GM19324 (cell line): ENCODE measurements at regions not wholly inside any gene's neighbourhood (a gene's known extent, or its start where the extent isn't known, plus 50 kb on each side); places are given as distances from the start of the nearest gene placed in this dataset.

ENCODE experiments used
- ATAC-seq: cut with Tn5 transposase; IDR thresholded peaks from one replicate; pipeline ENCODE4 v1.9.1; 2021; ENCODE audit warnings: mild to moderate bottlenecking, moderate library complexity; ENCODE audit not compliant: unreplicated experiment, low FRiP score

DNA sequence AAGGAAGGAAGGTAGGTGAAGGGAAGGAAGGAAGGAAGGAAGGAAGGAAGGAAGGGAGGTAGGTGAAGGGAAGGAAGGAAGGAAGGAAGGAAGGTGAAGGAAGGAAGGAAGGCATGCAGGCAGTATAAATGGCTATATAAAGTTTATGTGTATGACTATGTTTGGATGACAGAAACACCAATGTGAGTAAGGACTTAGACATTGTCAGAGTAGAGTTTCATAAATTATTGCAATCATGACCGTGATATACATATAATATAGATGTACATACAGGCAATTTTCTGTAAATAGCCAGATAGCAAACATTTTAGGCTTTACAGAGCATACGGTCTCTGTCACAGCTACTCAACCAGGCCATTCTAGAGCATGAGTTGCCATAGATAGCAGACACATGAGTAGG is 133.8 kb upstream of the AKR1E2 start:
- no peak for ATAC-seq

GRCh38 chr10:4691776-4692175 is 134.2 kb upstream of the AKR1E2 start:
- no peak for ATAC-seq

DNA sequence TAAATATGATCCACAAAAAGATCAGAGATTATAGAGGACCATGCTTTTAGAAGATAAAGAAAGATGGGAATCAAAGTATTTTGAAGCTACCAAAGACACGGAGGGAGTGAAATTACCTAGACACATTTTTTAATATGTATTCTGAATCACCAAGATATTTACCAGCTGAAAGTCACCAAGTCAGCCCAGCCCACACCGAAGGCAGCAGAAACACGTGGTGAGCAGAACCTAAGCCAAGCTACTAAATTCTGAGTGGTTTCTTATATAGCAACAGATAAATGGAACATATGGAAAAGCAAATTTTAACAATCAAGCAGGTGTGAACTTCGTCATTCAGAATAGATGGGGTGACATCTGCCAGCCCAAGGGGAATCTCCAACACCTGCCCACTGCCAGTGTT is 134.7 kb upstream of the AKR1E2 start:
- no peak for ATAC-seq

GRCh38 chr10:4688601-4689000 is 137.4 kb upstream of the AKR1E2 start:
- ATAC-seq = no peak

GRCh38 chr10:4688168-4688567 is 137.8 kb upstream of the AKR1E2 start:
- ATAC-seq = no peak

- ATAC-seq = no peak
Observed at GRCh38 chr10:4687397-4687796, 138.6 kb upstream of the AKR1E2 start.

GRCh38 chr10:4686644-4686996 is 139.4 kb upstream of the AKR1E2 start:
- ATAC-seq = no peak

GRCh38 chr10:4685904-4686643 is 139.9 kb upstream of the AKR1E2 start:
- ATAC-seq = no peak

DNA sequence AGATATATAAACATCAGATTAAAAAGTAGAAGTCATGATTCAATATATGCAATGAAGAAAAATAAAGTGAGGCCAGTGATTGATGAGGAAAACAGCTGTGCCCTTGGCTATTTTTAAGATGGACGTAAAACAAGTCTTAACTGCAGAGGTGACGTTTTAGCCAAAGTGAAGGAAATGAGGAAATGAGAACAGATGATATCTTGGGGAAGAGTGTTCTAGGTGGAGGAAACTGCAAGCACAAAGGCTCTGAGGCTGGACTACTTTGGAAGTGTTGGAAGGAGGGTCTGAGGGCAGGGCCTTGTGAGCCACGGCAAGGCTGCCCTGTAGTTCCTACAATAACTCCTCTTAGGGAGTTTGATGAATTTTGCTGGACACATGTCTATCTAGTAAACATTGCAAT is 140.5 kb upstream of the AKR1E2 start:
- ATAC-seq = no peak

DNA sequence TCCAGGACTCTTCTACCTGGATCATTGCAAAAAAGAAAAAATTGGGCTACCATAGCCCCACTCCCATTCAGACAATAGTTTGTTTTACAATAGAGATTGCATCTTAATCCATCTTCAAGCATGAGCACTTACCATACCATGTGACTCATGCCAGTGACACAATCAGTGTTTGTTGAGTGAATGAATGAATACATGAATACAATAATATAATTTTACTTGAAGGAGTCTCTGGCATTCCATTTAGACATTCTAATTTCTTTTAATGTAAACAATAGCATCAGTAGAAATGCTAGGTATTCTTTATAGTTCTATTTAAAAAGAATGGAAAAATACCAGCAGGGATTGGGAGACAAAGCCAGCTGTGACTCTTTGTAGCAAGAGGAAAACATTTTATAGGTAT is 141.6 kb upstream of the AKR1E2 start:
- no peak for ATAC-seq

GRCh38 chr10:4683838-4684237 is 142.2 kb upstream of the AKR1E2 start:
- no peak for ATAC-seq

- ATAC-seq = no peak
Observed at GRCh38 chr10:4683137-4683536, 142.9 kb upstream of the AKR1E2 start.

DNA sequence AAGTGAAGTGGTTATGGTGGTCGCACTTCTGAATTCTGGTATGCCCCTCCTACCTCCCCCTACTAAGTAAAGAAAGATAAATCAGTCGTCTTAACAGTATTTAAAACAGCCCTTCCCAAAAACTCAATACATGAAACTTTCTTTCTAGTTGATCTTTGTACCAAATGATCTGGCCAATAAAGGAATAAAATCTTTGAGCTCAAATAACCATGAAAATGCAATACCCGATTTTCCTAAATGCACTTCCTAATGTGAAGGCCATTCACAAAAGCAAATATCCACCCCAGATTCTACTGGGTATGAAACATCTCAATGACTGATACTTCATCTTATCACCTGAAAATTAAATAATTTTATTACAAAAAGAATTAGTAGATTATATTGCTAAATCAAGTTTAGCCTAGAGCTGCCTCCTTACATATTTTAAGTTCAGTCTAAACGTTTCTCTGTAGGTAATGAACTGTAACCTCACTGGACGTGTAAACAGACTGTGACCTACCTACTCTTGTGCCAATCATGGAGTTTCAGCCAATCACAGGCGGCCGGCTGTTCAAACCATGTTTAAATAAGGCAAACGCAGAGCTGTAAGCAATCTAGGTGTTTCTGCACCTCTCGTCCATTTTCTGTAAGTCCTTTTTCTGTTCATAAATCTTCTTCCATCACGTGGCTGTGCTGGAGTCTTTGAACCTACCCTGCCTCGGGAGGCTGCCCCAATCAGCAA is 146.9 kb upstream of the AKR1E2 start:
- ATAC-seq = no peak

DNA sequence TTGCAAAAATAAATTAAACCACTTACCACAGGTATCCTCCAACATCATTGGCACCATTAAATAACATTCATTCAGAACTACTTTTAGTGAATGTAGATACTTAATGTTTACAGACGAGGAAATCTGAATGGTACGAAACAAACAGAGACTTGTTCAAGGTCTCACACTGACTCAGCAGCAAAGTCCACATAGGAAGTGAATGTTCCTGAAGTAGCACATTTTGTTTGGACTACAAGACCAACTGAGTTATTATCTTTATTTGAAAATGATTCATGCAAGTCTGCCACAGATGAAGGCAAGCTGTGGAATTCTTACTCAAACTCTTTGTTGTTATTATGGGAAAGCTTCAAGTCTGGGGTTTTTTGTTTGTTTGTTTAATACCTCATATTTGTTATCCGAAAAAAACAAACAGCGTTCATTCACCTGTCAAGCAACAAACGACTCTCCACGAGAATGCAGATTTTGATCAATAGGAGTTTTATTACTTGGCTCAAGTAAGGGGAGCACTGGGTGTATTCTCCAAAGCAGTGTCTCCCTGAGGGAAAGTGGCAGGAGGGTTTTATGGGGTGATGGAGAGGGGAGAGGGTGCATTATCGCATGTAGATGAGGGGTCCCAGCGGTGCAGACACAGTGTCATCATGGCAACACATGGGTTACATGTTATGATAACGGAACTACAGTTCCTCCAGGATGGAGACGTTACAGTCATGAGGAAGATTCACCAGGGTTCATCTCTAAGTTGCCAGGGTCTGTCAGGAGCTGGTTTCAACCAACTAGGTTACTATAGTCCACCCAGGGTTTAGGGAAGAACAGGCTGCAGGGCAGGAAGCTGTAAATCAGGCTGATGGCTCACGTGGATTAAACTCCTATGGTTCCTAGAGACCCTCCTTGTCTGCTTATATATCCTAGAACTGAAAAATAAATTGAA is 147.7 kb upstream of the AKR1E2 start:
- ATAC-seq = no peak

- no peak for ATAC-seq
Observed at GRCh38 chr10:4677296-4678021, 148.5 kb upstream of the AKR1E2 start.

DNA sequence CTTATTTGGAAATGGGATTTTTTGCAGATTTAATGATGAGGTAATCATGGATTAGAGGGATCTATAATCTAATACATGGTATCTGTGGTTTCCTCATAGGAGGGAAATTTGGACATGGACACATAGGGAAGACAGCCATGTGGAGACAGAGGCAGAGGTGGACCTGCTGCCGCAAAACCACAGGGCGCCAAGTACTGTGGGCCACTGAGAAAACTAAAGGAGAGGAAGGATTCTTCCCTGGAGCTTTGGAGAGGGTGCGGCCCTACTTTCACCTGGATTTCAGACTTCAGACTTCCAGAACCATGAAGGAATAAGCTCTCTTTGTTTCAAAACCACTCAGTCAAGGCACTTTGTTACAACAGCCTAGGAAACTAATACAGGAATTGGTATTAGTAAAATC is 149.4 kb upstream of the AKR1E2 start:
- ATAC-seq = no peak

DNA sequence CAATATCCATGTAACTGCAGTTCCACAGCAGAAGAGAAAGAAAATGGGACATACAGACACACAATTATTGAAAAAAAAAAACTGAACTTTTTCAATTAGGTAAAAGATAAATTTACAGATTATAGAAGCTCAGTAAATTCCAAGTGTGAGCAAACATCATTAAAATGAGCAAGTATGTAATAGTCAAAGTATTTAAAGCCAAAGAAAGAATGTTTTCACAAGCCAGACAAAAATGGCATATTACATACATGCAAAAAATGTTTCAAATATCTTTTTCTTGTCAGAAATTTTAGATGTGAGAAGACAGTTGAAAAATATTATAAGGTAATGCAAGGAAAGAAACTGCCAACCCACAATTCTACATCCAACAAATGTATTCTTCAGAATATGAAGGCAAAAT is 150.2 kb upstream of the AKR1E2 start:
- ATAC-seq = no peak

DNA sequence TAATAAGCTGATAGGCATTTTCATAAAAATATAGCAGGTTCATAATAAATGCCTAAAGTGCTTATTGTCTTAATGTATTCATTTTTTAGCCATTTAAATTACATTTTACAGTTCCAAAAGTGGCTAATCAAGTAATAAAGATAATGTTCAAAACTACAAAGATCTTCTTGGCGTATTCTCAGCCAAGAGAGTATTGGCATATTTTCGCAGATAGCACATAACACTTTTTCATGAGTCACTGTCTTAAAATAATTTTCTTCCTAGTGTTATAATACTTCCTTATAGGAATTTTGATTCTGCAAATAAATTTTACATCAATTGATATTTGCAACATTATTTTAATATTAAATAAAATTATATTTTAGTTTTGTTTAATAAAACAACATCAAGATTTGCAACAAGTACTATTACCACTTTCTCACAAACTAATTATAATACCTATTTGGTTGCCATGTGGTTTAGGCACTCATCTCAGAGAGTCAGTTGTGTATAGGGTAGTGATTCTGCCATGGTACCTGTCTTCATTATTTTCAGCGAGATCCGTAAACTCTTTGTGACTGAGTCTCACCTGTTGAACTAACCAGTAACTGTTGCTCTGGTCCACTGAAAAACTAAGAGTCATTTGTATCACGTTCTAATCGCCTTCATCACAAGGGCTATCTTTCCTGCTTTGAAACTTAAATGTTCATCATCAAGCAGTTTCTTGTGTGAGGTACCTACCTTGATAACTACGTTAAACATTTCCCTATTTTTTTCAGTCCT is 152.5 kb upstream of the AKR1E2 start:
- no peak for ATAC-seq

- no peak for ATAC-seq
Observed at GRCh38 chr10:4672201-4672600, 153.8 kb upstream of the AKR1E2 start.
